HUDEP-2 (cell line): ENCODE measurements at regions not wholly inside any gene's neighbourhood (a gene's known extent, or its start where the extent isn't known, plus 50 kb on each side); places are given as distances from the start of the nearest gene placed in this dataset.
"Not testable (repeated sequence)": the region's sequence is repeated elsewhere in the genome, so short reads cannot be mapped to it uniquely, and the experiment has no call there.

Experiments
- DNase-seq, 76 experiments: peaks; one replicate each; lab custom pipeline; 2025; ENCODE audit not compliant: unreplicated experiment in 76 of 76; lab: John Stamatoyannopoulos, UW

GRCh38 chr4:81746773-81747172 lies 275.1 kb upstream of the RASGEF1B start:
- no peak for DNase-seq

GRCh38 chr4:81746071-81746470 lies 274.4 kb upstream of the RASGEF1B start:
- no peak for DNase-seq

- DNase-seq: no peak
Measured at GRCh38 chr4:81745050-81745449, 273.3 kb upstream of the RASGEF1B start.

GRCh38 chr4:81743731-81744435 lies 272.2 kb upstream of the RASGEF1B start:
- no peak for DNase-seq

- no peak for DNase-seq
Measured at GRCh38 chr4:81740487-81740886, 268.8 kb upstream of the RASGEF1B start.

- no peak for DNase-seq
Measured at GRCh38 chr4:81738891-81739290, 267.2 kb upstream of the RASGEF1B start.

- DNase-seq: no peak
Measured at GRCh38 chr4:81737865-81738559, 266.3 kb upstream of the RASGEF1B start.

- DNase-seq: no peak
Measured at GRCh38 chr4:81736324-81736723, 264.6 kb upstream of the RASGEF1B start.

- DNase-seq: no peak
Measured at GRCh38 chr4:81732980-81733379, 261.3 kb upstream of the RASGEF1B start.

GRCh38 chr4:81724925-81725329 lies 253.2 kb upstream of the RASGEF1B start:
- peak in 55 of 76 experiments; percentile 0 to 71 (median 25) for DNase-seq

GRCh38 chr4:81723927-81724587 lies 252.3 kb upstream of the RASGEF1B start:
- no peak for DNase-seq

GRCh38 chr4:81723019-81723884 lies 251.5 kb upstream of the RASGEF1B start:
- no peak for DNase-seq

GRCh38 chr4:81722290-81722851 lies 250.7 kb upstream of the RASGEF1B start:
- no peak for DNase-seq

GRCh38 chr4:81715757-81716156 lies 244.1 kb upstream of the RASGEF1B start:
- no peak for DNase-seq

GRCh38 chr4:81715357-81715756 lies 243.7 kb upstream of the RASGEF1B start:
- not testable (repeated sequence) for DNase-seq

GRCh38 chr4:81714291-81714690 lies 242.6 kb upstream of the RASGEF1B start:
- DNase-seq: no peak

GRCh38 chr4:81712714-81713113 lies 241.0 kb upstream of the RASGEF1B start:
- no peak for DNase-seq

- no peak for DNase-seq
Measured at GRCh38 chr4:81704461-81704860, 232.8 kb upstream of the RASGEF1B start.

GRCh38 chr4:81700189-81700588 lies 228.5 kb upstream of the RASGEF1B start:
- no peak for DNase-seq

GRCh38 chr4:81698538-81699296 lies 227.0 kb upstream of the RASGEF1B start:
- DNase-seq: no peak
